Chondrocyte (in vitro differentiated cells): ENCODE measurements at regions not wholly inside any gene's neighbourhood (a gene's known extent, or its start where the extent isn't known, plus 50 kb on each side); places are given as distances from the start of the nearest gene placed in this dataset.

Experiments used
- DNase-seq: peaks from one replicate; pipeline ENCODE4 v3.0.0; 2021; ENCODE audit warnings: mixed read lengths, low spot score
- H3K27ac Mint-ChIP-seq: one replicate; pipeline ENCODE4 v1.8.0; 2021; ENCODE audit warnings: mild to moderate bottlenecking, moderate library complexity, mixed read lengths; ENCODE audit not compliant: unreplicated experiment
- H3K27me3 Mint-ChIP-seq: 2 replicates; pipeline ENCODE4 v1.8.0; 2021; ENCODE audit warnings: low read depth, mixed read lengths
- H3K36me3 Mint-ChIP-seq: 2 replicates; pipeline ENCODE4 v1.8.0; 2021; ENCODE audit warnings: low read depth, mixed read lengths
- H3K4me1 Mint-ChIP-seq: 2 replicates; pipeline ENCODE4 v1.8.0; 2021; ENCODE audit warnings: low read depth, mild to moderate bottlenecking, mixed read lengths
- H3K4me3 Mint-ChIP-seq: one replicate; pipeline ENCODE4 v1.8.0; 2021; ENCODE audit warnings: mild to moderate bottlenecking, moderate library complexity, mixed read lengths; ENCODE audit not compliant: unreplicated experiment
- H3K9me3 Mint-ChIP-seq: 2 replicates; pipeline ENCODE4 v1.8.0; 2021; ENCODE audit warnings: low read depth, mixed read lengths
- TF ChIP-seq, protein P1 (sequence below): fragments of 200-600 bp; sonication (generic); IDR thresholded peaks from 2 replicates; pipeline ENCODE4 v1.5.0; 2021; ENCODE audit warnings: antibody characterized with exemption, mild to moderate bottlenecking, moderate library complexity

DNA sequence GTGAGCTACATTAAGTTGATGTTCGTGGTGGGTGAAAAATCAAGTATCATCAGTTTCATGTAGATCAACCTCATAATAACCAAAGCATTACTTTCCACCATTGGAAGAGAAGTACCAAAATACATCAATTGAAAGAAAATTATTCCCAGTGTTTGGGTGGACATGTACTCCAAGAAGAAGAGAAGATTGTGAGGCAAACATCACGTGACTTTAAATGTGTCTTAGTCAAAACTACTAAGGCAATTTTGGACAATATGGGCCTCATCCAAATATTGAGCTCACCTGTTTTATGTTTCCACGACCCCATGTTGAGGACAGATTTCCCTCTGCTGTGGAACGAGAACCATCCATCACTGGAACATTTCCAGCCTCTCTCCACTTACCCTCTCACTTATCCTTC lies 303.0 kb upstream of the LMCD1 start:
- no peak for DNase-seq
- no peak overlapping the region for H3K27ac Mint-ChIP-seq
- H3K4me3 Mint-ChIP-seq, result no peak overlapping the region
- H3K9me3 Mint-ChIP-seq, result peaks cover 3% of the 10 kb centered on the region
- peaks cover 4% of the 10 kb centered on the region for H3K4me1 Mint-ChIP-seq
- TF ChIP-seq, protein P1, sequence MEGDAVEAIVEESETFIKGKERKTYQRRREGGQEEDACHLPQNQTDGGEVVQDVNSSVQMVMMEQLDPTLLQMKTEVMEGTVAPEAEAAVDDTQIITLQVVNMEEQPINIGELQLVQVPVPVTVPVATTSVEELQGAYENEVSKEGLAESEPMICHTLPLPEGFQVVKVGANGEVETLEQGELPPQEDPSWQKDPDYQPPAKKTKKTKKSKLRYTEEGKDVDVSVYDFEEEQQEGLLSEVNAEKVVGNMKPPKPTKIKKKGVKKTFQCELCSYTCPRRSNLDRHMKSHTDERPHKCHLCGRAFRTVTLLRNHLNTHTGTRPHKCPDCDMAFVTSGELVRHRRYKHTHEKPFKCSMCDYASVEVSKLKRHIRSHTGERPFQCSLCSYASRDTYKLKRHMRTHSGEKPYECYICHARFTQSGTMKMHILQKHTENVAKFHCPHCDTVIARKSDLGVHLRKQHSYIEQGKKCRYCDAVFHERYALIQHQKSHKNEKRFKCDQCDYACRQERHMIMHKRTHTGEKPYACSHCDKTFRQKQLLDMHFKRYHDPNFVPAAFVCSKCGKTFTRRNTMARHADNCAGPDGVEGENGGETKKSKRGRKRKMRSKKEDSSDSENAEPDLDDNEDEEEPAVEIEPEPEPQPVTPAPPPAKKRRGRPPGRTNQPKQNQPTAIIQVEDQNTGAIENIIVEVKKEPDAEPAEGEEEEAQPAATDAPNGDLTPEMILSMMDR, result no peak
- no peaks in the 10 kb centered on the region for H3K36me3 Mint-ChIP-seq
- no peaks in the 10 kb centered on the region for H3K27me3 Mint-ChIP-seq

DNA sequence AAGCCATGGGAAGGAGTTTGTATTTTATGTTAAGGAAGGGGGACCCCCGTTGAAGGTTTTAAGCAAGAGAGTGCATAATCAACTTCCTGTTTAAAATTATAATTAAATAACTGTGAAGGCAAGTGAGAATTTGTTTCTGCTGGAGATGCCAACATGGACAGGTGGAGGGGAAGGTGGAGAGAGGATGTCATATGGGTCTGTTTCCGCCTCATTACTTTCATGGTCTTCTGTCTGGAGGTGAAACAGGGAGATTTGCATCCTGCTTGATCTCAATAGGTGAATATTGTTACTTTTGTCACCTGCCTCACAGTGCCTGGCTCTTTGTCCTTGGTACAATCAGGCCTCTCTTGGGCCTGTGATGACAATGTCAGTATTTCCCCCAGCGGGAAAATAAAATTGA lies 300.6 kb upstream of the LMCD1 start:
- no peak for DNase-seq
- peaks cover 11% of the 10 kb centered on the region for H3K4me1 Mint-ChIP-seq
- H3K36me3 Mint-ChIP-seq, result no peaks in the 10 kb centered on the region
- H3K27ac Mint-ChIP-seq, result no peak overlapping the region
- H3K27me3 Mint-ChIP-seq, result no peaks in the 10 kb centered on the region
- H3K4me3 Mint-ChIP-seq, result no peak overlapping the region
- TF ChIP-seq, protein P1, result no peak
- H3K9me3 Mint-ChIP-seq, result peaks cover 3% of the 10 kb centered on the region

DNA sequence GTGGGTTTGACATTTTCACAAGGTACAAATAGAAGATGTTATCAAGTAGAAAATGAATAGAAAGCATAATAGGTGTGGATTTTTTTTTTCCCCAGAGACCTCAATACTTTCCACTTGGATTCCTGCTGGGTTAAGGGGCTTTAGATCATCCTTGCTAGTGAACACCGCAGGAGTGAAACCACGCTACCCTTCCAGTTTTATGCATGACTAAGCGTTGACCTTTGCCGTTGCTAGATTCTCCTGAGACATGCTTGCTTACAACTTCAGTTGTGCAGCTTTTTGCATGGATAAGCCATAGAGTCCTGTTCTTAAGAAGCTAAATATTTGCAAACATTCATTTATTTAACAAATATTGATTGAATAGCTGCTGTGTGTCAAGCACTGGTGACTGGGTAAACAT lies 299.7 kb upstream of the LMCD1 start:
- Mint-ChIP-seq H3K27me3 (no peaks in the 10 kb centered on the region), H3K4me1 (peaks cover 16% of the 10 kb centered on the region), H3K27ac (no peak overlapping the region), H3K9me3 (peaks cover 3% of the 10 kb centered on the region), H3K36me3 (no peaks in the 10 kb centered on the region), H3K4me3 (no peak overlapping the region)
- TF ChIP-seq, protein P1, result no peak
- no peak for DNase-seq

DNA sequence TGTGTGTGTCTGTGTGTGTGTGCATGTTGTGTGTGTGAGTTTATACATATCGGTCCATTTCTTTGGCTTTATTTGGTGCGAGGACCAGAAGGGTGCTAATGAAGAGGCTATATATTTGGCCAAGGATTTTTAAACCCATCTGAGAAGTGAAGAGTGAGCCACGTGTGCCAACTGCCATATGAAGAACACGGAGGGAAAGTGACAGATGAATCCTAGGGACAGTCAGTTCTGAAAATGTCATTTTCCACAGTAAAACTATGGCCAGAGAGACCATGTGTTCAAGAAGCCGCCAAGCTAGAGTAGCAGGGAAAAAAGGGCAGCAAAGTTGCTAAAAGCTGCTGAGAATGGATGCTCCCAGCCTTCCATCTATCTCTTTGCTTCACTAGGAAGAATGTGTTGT lies 297.3 kb upstream of the LMCD1 start:
- peaks cover 20% of the 10 kb centered on the region for H3K4me1 Mint-ChIP-seq
- no peak for DNase-seq
- TF ChIP-seq, protein P1, result no peak
- no peaks in the 10 kb centered on the region for H3K27me3 Mint-ChIP-seq
- no peaks in the 10 kb centered on the region for H3K36me3 Mint-ChIP-seq
- no peaks in the 10 kb centered on the region for H3K9me3 Mint-ChIP-seq
- no peak overlapping the region for H3K4me3 Mint-ChIP-seq
- no peak overlapping the region for H3K27ac Mint-ChIP-seq

DNA sequence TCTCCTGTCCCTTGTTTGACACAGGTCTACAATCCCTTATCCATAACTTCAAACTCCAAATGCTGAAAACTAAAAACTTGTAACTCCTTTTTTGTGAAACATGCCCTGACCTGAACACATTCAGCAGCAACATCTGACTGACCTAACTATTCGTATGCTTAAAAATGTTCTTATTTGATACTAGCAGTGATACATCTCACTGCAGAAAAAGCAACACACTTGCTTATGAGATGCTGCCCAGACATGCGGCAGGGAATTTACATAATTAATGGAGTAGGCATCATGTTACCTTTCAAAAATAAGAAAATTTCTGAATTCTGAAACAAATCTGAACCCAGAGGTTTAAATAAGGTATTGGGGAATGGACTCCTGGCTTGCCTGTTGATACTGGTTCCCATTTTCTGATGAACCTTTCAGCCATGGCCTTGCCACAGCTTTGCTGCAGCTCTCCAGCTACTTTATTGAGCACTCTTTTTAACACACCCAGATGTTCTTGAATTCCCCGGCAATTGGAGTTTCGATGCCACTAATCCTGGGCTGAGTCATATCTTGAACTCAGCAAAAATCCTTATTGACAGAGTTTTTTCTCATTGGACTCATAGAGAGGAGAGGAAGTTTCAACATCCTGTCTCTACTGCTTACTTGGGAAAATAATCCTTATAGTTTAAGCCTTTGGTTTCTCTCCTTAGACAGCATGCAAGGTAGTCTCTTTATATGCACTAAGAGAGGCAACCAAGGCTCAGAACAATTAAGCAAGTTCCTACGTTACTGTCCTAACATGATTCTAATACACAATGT lies 296.6 kb upstream of the LMCD1 start:
- Mint-ChIP-seq H3K27me3 (no peaks in the 10 kb centered on the region), H3K4me3 (no peak overlapping the region), H3K27ac (no peak overlapping the region), H3K4me1 (peaks cover 20% of the 10 kb centered on the region), H3K36me3 (no peaks in the 10 kb centered on the region), H3K9me3 (no peaks in the 10 kb centered on the region)
- TF ChIP-seq, protein P1, result no peak
- no peak for DNase-seq
